ENCODE measurements at regions not wholly inside any gene's neighbourhood (a gene's known extent, or its start where the extent isn't known, plus 50 kb on each side); places are given as distances from the start of the nearest gene placed in this dataset.

DNA sequence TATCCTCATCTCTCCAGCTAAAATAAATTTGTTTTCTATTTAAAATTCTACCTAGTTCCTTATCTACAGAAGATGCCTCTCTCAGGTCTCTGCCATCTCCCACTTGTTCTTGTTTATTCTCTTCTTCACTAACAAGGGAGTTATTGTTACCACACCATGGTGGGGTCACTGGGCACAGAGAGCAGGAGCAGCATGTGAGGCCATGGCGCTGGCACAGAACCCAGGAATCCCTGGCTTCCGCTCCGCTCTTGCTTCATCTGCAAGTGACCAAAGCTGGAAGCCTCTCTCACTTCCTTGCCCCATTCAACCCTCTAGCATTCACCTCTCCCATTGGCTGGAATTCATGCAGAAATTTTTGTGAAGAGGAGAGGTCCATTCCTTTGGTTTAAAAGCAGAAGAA lies 190.7 kb upstream of the NCAM1 start:
- H3K4me3 Mint-ChIP-seq (ENCODE audit: unreplicated experiment): no peak overlapping the region
- DNase-seq (ENCODE audit: low spot score): no peak

DNA sequence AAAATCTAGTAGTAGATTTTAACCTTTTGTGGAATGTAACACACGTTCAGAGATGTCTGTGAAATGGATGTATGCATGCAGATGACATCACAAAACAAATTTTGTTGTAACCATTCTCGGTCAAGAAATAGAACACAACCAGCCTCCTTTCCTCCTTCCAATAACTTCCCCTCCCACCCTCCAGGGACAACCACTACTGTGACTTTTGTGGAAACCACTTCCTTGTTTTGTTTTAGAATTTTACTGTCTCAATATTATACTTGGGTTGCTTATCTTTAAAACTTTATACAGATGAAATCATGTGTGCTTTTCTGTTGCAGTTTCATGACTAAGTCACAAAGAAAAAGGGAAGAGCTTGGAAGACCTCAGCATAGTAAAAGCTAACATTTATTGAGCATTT lies 189.4 kb upstream of the NCAM1 start:
- no peak overlapping the region for H3K4me3 Mint-ChIP-seq (ENCODE audit: unreplicated experiment)
- no peaks in the 10 kb centered on the region for H3K4me1 Mint-ChIP-seq (ENCODE audit: low read depth)
- peaks cover 4% of the 10 kb centered on the region for H3K9me3 Mint-ChIP-seq (ENCODE audit: low read depth)
- H3K27me3 Mint-ChIP-seq (ENCODE audit: low read depth): peaks cover 16% of the 10 kb centered on the region
- H3K36me3 Mint-ChIP-seq (ENCODE audit: low read depth): no peaks in the 10 kb centered on the region
- no peak for DNase-seq (ENCODE audit: low spot score)
- H3K27ac Mint-ChIP-seq (ENCODE audit: unreplicated experiment): no peak overlapping the region
- TF ChIP-seq, protein P1, sequence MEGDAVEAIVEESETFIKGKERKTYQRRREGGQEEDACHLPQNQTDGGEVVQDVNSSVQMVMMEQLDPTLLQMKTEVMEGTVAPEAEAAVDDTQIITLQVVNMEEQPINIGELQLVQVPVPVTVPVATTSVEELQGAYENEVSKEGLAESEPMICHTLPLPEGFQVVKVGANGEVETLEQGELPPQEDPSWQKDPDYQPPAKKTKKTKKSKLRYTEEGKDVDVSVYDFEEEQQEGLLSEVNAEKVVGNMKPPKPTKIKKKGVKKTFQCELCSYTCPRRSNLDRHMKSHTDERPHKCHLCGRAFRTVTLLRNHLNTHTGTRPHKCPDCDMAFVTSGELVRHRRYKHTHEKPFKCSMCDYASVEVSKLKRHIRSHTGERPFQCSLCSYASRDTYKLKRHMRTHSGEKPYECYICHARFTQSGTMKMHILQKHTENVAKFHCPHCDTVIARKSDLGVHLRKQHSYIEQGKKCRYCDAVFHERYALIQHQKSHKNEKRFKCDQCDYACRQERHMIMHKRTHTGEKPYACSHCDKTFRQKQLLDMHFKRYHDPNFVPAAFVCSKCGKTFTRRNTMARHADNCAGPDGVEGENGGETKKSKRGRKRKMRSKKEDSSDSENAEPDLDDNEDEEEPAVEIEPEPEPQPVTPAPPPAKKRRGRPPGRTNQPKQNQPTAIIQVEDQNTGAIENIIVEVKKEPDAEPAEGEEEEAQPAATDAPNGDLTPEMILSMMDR (IDR thresholded peaks at IDR 0.05): no peak

More for the DNA sequence above, 190.7 kb upstream of the NCAM1 start:
- Mint-ChIP-seq H3K36me3 (ENCODE audit: low read depth) (no peaks in the 10 kb centered on the region), H3K27ac (ENCODE audit: unreplicated experiment) (no peak overlapping the region), H3K27me3 (ENCODE audit: low read depth) (peaks cover 16% of the 10 kb centered on the region), H3K9me3 (ENCODE audit: low read depth) (peaks cover 4% of the 10 kb centered on the region), H3K4me1 (ENCODE audit: low read depth) (no peaks in the 10 kb centered on the region)
- TF ChIP-seq, protein P1 (IDR thresholded peaks at IDR 0.05): no peak

DNA sequence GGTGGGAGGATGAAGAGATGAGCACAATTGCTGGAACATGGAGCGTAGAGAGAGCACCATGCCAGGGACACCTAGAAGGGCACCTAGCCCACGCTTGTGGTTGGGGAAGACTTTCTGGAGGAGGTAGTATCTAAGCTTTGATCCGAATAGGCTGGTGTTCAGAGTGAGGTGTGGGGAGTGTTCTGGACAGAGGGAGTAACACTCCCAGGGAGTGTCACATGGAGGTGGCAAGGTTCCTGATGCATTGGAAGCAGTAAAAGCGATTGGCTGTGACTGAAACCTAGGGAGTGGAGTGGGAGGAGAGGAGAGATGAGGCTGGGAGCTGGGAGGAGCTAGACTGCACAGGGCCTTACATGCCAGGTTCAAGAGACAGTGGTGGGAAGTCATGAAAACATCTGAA lies 188.0 kb upstream of the NCAM1 start:
- DNase-seq (ENCODE audit: low spot score): no peak
- no peaks in the 10 kb centered on the region for H3K4me1 Mint-ChIP-seq (ENCODE audit: low read depth)
- no peak overlapping the region for H3K4me3 Mint-ChIP-seq (ENCODE audit: unreplicated experiment)
- peaks cover 4% of the 10 kb centered on the region for H3K9me3 Mint-ChIP-seq (ENCODE audit: low read depth)
- H3K27me3 Mint-ChIP-seq (ENCODE audit: low read depth): peaks cover 16% of the 10 kb centered on the region
- H3K27ac Mint-ChIP-seq (ENCODE audit: unreplicated experiment): no peak overlapping the region
- H3K36me3 Mint-ChIP-seq (ENCODE audit: low read depth): no peaks in the 10 kb centered on the region
- TF ChIP-seq, protein P1 (IDR thresholded peaks at IDR 0.05): no peak

DNA sequence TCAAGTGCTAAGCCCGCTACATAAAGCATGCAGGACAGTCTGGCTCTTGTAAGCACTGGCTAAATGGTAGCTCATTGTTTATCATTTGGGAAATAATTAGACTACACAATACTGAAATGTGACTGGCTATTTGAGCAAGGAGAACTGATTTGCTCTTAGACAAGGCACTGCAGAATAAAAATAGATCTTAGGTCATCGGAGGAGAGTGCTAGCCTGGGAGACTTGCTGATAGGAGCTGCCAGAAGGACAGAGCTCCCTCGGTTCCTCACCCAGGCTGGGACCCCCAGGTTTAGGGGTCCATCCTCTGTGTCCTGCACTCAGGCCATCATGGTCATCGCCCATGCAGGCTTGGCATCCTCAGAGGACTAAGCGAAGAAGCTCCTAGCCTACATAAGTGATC lies 184.4 kb upstream of the NCAM1 start:
- Mint-ChIP-seq H3K4me1 (ENCODE audit: low read depth) (no peaks in the 10 kb centered on the region), H3K9me3 (ENCODE audit: low read depth) (no peaks in the 10 kb centered on the region)
- TF ChIP-seq, protein P1 (IDR thresholded peaks at IDR 0.05): no peak

DNA sequence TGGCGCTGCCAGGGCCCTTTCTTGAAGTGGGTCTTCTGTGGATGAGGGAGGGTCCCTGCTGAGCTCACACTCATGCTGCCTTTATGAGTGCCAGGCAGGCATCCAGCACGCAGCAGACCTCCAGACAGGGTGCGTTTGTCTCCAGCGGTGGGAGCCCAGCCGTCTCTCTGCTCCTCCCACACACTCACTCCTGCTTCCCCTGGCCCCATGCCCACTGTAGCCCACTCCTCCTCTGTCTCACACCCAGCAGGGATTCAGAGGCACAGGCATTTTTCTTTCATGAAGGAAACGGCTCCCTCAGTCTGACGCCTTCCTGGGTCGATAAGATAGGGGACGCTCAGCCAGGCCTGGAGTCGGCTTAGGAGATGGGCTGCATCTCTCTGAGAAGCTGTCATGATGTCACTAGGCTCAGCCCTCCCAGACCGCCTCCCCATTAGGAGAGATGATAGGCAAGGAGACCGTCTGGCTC lies 183.9 kb upstream of the NCAM1 start:
- Mint-ChIP-seq H3K27ac (ENCODE audit: unreplicated experiment) (no peak overlapping the region), H3K9me3 (ENCODE audit: low read depth) (no peaks in the 10 kb centered on the region), H3K36me3 (ENCODE audit: low read depth) (no peaks in the 10 kb centered on the region), H3K4me3 (ENCODE audit: unreplicated experiment) (no peak overlapping the region), H3K27me3 (ENCODE audit: low read depth) (peaks cover 18% of the 10 kb centered on the region), H3K4me1 (ENCODE audit: low read depth) (no peaks in the 10 kb centered on the region)
- DNase-seq (ENCODE audit: low spot score): no peak
- TF ChIP-seq, protein P1 (IDR thresholded peaks at IDR 0.05): no peak

More for the DNA sequence above, 184.4 kb upstream of the NCAM1 start:
- H3K27ac Mint-ChIP-seq (ENCODE audit: unreplicated experiment): no peak overlapping the region
- no peaks in the 10 kb centered on the region for H3K36me3 Mint-ChIP-seq (ENCODE audit: low read depth)
- no peak for DNase-seq (ENCODE audit: low spot score)
- peaks cover 18% of the 10 kb centered on the region for H3K27me3 Mint-ChIP-seq (ENCODE audit: low read depth)
- no peak overlapping the region for H3K4me3 Mint-ChIP-seq (ENCODE audit: unreplicated experiment)

Data from chondrocyte (in vitro differentiated cells).